Activated CD4-positive, alpha-beta T cell treated with anti-CD3 and anti-CD28 coated beads for 24 hours (primary cell): ENCODE measurements at regions not wholly inside any gene's neighbourhood (a gene's known extent, or its start where the extent isn't known, plus 50 kb on each side); places are given as distances from the start of the nearest gene placed in this dataset.

Source experiments
- DNase-seq, 2 donors: peaks; one replicate each; pipeline ENCODE4 v3.0.0-alpha.2; 2020; ENCODE audit warnings: low read depth in 2 of 2

- no peak for DNase-seq
Measured at GRCh38 chr13:76711550-76712182, 174.5 kb downstream of the KCTD12 start.

- no peak for DNase-seq
Measured at GRCh38 chr13:76709851-76710250, 176.4 kb downstream of the KCTD12 start.

DNA sequence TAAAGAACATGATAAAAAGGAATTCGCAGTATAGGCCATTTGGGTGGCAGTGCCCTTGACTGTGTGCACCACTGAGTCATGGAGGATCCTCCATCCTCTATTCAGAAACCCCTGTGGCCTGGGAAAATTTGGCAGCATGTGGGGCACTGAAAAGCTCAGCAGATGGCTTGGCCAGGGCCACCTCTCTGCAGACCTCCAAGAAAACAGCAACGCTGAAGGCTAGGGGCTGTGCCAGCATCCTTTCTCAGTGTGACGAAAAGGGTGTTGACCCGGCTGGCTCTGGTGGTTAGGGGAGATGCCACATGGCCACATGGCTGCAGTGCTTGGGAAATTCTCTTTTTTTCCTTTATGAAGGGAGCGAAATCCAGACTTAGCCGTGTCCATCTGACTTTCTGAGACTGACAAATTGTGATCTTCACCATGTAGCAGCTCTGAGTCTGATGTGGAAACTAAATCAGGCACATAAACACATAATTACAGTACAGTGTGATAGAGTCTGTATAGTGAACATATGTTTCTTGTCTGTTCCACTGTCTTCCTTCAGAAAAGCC is 178.0 kb downstream of the KCTD12 start:
- DNase-seq: no peak

- DNase-seq: no peak
Measured at GRCh38 chr13:76707360-76707759, 178.8 kb downstream of the KCTD12 start.

- no peak for DNase-seq
Measured at GRCh38 chr13:76703621-76704288, 182.4 kb downstream of the KCTD12 start.

- no peak for DNase-seq
Measured at GRCh38 chr13:76703216-76703615, 183.0 kb downstream of the KCTD12 start.

DNA sequence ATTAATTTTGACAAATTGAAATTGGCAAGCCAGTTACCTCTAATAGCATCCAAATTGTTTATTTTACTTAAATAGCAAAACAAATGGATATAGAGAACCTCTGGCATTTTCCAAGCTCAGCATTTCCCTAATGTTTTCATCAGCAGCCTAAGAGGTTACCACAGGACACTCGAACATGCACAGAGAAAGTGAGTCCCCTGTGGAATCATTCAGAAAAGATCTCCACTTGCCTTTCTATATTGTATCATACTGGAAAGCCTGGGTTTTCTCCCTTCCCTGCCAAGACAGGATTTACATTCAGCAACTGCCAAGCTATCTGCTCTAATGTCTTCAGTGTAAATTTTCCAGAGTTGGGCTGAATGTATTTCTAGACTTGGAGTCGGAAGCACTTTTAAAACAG is 188.9 kb downstream of the KCTD12 start:
- no peak for DNase-seq

- no peak for DNase-seq
Measured at GRCh38 chr13:76696370-76696769, 189.8 kb downstream of the KCTD12 start.

DNA sequence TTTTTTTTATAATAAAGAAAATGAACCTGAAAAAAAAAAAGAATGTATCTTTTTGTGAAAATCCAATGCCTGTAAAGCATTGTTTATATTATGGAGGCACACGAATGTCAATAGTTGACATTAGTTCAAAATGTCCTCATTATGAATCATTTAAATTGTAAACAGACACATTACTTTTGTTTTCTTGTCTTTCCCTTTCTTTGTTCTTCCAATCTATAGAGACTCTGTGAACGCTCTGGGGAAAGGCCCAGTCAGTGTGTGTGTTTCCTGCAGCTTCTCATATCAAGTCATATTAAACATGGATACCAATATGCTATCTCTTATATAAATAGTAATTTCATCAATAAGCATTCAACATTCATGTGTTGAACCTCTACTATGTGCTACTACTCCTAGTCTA is 193.1 kb downstream of the KCTD12 start:
- no peak for DNase-seq

DNA sequence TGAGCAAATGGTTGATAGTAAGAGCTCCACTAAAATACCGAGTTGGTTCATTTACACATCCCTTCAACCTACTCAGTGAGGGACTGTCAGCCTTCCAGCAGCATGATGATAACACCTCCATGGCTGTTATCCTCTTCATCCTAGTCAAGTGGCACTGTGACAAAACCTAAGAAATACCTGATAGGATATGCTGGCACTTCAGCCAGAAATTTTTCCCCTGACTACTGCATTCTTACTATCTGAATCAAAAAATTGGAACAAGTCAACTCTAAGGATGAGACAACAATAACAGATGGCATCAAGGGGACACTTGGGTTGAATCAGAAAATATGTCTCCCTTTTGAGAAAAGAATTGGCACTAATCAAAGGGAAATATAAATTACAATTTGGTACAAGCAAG is 193.9 kb downstream of the KCTD12 start:
- DNase-seq: no peak

DNA sequence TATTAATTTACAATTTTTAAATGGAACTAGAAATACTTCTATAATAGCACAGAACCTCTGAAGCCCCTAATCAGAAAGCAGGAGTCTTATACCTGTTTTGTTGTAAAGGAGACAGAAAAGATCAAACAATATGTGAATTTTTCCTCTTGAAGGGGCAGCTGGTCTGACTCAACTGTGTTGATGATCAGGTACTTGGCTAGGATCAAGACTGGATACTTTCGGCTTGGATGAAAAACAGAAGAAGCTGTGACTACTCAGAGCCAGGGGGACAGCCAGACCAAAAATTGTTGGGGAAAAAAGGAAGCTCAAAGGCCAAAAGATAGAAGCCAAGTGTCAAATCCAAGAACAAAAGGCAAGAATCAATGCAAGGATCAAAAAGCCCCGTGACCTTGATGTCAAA is 195.6 kb downstream of the KCTD12 start:
- DNase-seq: no peak

- DNase-seq: no peak
Measured at GRCh38 chr13:76687467-76687866, 198.7 kb downstream of the KCTD12 start.

- DNase-seq: no peak
Measured at GRCh38 chr13:76685938-76686337, 200.3 kb downstream of the KCTD12 start.

- no peak for DNase-seq
Measured at GRCh38 chr13:76684336-76684735, 201.9 kb downstream of the KCTD12 start.

- DNase-seq: no peak
Measured at GRCh38 chr13:76683854-76684253, 202.4 kb downstream of the KCTD12 start.

GRCh38 chr13:76683168-76683567 is 203.0 kb downstream of the KCTD12 start:
- no peak for DNase-seq

DNA sequence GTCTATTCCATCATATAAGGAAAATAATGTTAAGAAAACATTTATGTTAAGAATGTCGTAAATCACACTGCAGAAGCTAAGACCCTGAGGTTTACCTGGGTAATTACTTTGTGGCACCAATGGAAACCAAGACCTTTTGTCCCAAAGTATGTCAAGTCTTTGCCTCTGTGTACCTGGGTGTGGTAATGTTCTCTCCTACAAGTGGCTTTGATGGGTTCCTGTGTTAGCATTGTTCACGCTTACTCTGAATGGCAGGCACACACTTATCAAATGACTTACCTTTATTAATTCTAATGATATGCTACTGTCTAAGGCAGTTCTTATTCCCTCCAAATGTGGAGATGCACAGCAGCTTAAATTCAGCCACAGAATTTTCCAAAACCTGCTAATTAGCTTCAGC is 206.1 kb downstream of the KCTD12 start:
- no peak for DNase-seq

- no peak for DNase-seq
Measured at GRCh38 chr13:76677043-76677442, 209.2 kb downstream of the KCTD12 start.

- DNase-seq: no peak
Measured at GRCh38 chr13:76672420-76672819, 213.8 kb downstream of the KCTD12 start.

DNA sequence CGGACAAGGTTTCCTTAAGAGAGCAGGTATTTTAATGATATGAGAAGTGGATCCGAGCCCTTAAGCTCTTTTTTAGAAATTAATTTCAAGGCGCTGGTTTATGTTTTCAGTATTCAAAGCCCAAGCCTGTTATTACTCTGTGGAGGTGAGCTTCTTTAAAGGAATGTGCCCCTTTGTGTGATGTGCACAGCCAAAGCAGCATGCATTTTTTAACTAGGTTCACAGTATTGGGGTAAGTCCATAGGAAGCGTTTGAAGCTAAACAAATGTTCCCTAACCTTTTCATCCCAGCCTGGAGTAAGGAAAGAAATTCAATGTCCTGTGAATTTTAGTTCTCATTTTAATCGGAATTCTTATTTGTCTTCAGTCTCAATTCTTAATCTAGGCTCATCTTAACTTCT is 217.5 kb downstream of the KCTD12 start:
- no peak for DNase-seq

GRCh38 chr13:76668141-76668540 is 218.1 kb downstream of the KCTD12 start:
- DNase-seq: no peak

- DNase-seq: no peak
Measured at GRCh38 chr13:76667551-76667950, 218.7 kb downstream of the KCTD12 start.

- no peak for DNase-seq
Measured at GRCh38 chr13:76663592-76664335, 222.4 kb downstream of the KCTD12 start.
